Activated B cell treated with CpG ODN at 0.5 μM for 24 hours (primary cell): ENCODE measurements at regions not wholly inside any gene's neighbourhood (a gene's known extent, or its start where the extent isn't known, plus 50 kb on each side); places are given as distances from the start of the nearest gene placed in this dataset.
"Not testable (repeated sequence)": the region's sequence is repeated elsewhere in the genome, so short reads cannot be mapped to it uniquely, and the experiment has no call there.

ENCODE experiments used
- ATAC-seq: fragments of 200-7000 bp; cut with Tn5 transposase; one replicate; pipeline ENCODE4 v1.10.0; 2021; ENCODE audit warnings: low read depth, mild to moderate bottlenecking, moderate library complexity
- CTCF ChIA-PET: fragments of 350-600 bp; sonication (Branson Sonifier 250); formaldehyde crosslinking; loops from one replicate; lab custom pipeline; 2021; ENCODE audit warnings: antibody characterized with exemption; lab: Charles Lee
- POLR2A ChIA-PET: fragments of 350-600 bp; sonication (Branson Sonifier 250); formaldehyde crosslinking; loops from one replicate; lab custom pipeline; 2021; ENCODE audit warnings: antibody characterized with exemption; lab: Charles Lee
- DNase-seq: peaks from one replicate; pipeline ENCODE4 v3.0.0; 2022
- H3K27ac Mint-ChIP-seq: one replicate; pipeline ENCODE4 v1.8.0; 2020; ENCODE audit warnings: mixed read lengths
- H3K27me3 Mint-ChIP-seq: one replicate; pipeline ENCODE4 v1.8.0; 2021; ENCODE audit warnings: mixed read lengths
- H3K36me3 Mint-ChIP-seq: one replicate; pipeline ENCODE4 v1.8.0; 2021; ENCODE audit warnings: low read depth, mixed read lengths
- H3K4me1 Mint-ChIP-seq: one replicate; pipeline ENCODE4 v1.8.0; 2021; ENCODE audit warnings: mixed read lengths
- H3K4me3 Mint-ChIP-seq: one replicate; pipeline ENCODE4 v1.8.0; 2020; ENCODE audit warnings: mild to moderate bottlenecking, mixed read lengths
- H3K9me3 Mint-ChIP-seq: one replicate; pipeline ENCODE4 v1.8.0; 2020; ENCODE audit warnings: mixed read lengths
- CTCF ChIP-seq: fragments of 200-600 bp; IDR thresholded peaks from one replicate; pipeline ENCODE4 v1.8.0; 2022; ENCODE audit warnings: antibody characterized with exemption, mild to moderate bottlenecking
- intact Hi-C: fragments of 100-400 bp; cut with micrococcal nuclease; formaldehyde crosslinking; loops from one replicate; pipeline ENCODE4 v1.15.1; 2024

- Mint-ChIP-seq H3K4me3 (no peak overlapping the region), H3K27me3 (peaks cover 2% of the 10 kb centered on the region), H3K9me3 (peaks cover 13% of the 10 kb centered on the region), H3K4me1 (no peaks in the 10 kb centered on the region), H3K36me3 (no peaks in the 10 kb centered on the region), H3K27ac (no peak overlapping the region)
- DNase-seq (no peak), ATAC-seq (no peak)
- intact Hi-C loops = no loop called here
- POLR2A ChIA-PET = no interaction called here
- CTCF ChIA-PET = no interaction called here
- no peak for TF ChIP-seq CTCF
Observed at GRCh38 chr1:90864681-90865080, 147.6 kb upstream of the BARHL2 start.

GRCh38 chr1:90862782-90863181 lies 145.7 kb upstream of the BARHL2 start:
- POLR2A ChIA-PET = no interaction called here
- CTCF ChIA-PET = no interaction called here
- no peak for DNase-seq
- Mint-ChIP-seq H3K4me1 (no peaks in the 10 kb centered on the region), H3K36me3 (no peaks in the 10 kb centered on the region), H3K4me3 (no peak overlapping the region), H3K27ac (no peak overlapping the region), H3K27me3 (peaks cover 3% of the 10 kb centered on the region), H3K9me3 (peaks cover 10% of the 10 kb centered on the region)
- ATAC-seq = no peak
- TF ChIP-seq CTCF = no peak
- intact Hi-C loops = no loop called here

- H3K27ac Mint-ChIP-seq, CTCF ChIA-PET, intact Hi-C loops, POLR2A ChIA-PET, H3K36me3 Mint-ChIP-seq, H3K27me3 Mint-ChIP-seq, ATAC-seq, H3K4me1 Mint-ChIP-seq, DNase-seq, H3K4me3 Mint-ChIP-seq: not testable (repeated sequence)
- peaks cover 10% of the 10 kb centered on the region for H3K9me3 Mint-ChIP-seq
Observed at GRCh38 chr1:90861421-90861820, 144.3 kb upstream of the BARHL2 start.

- no peak overlapping the region for H3K4me3 Mint-ChIP-seq
- H3K27ac Mint-ChIP-seq = no peak overlapping the region
- H3K36me3 Mint-ChIP-seq = no peaks in the 10 kb centered on the region
- TF ChIP-seq CTCF = no peak
- POLR2A ChIA-PET = no interaction called here
- CTCF ChIA-PET = no interaction called here
- intact Hi-C loops = loop anchor here (10.0 kb wide), 3 partner anchors 282 to 1028 kb away; partner anchors contain the start of genes CDC7 and TGFBR3
- peaks cover 2% of the 10 kb centered on the region for H3K9me3 Mint-ChIP-seq
- peaks cover 24% of the 10 kb centered on the region for H3K27me3 Mint-ChIP-seq
- H3K4me1 Mint-ChIP-seq = peaks cover 8% of the 10 kb centered on the region
- DNase-seq (no peak), ATAC-seq (no peak)
Observed at GRCh38 chr1:90856463-90857007, 139.4 kb upstream of the BARHL2 start.

- intact Hi-C loops = loop anchor here (5.0 to 10.0 kb wide), 5 partner anchors 132 to 1030 kb away; partner anchors contain the start of genes CDC7 and TGFBR3
- Mint-ChIP-seq H3K36me3 (no peaks in the 10 kb centered on the region), H3K27me3 (peaks cover 30% of the 10 kb centered on the region), H3K27ac (no peak overlapping the region), H3K4me1 (peaks cover 14% of the 10 kb centered on the region), H3K4me3 (no peak overlapping the region), H3K9me3 (no peaks in the 10 kb centered on the region)
- ATAC-seq = no peak
- DNase-seq = no peak
- ChIA-PET POLR2A (interaction anchor here (0.6 kb wide), 1 partner anchor 348 kb away, joined by 4 read pairs; no protein-coding TSS in a partner anchor), CTCF (interaction anchor here (1.1 kb wide), 1 partner anchor 311 kb away, joined by 3 read pairs; no protein-coding TSS in a partner anchor)
- TF ChIP-seq CTCF = no peak
Observed at GRCh38 chr1:90854397-90854924, 137.4 kb upstream of the BARHL2 start.
